COLO829 (cell line): ENCODE measurements at regions not wholly inside any gene's neighbourhood (a gene's known extent, or its start where the extent isn't known, plus 50 kb on each side); places are given as distances from the start of the nearest gene placed in this dataset.
"Not testable (repeated sequence)": the region's sequence is repeated elsewhere in the genome, so short reads cannot be mapped to it uniquely, and the experiment has no call there.

ENCODE experiments used
- DNase-seq: peaks from one replicate; pipeline ENCODE4 v3.0.0; 2012; ENCODE audit warnings: low spot score

DNA sequence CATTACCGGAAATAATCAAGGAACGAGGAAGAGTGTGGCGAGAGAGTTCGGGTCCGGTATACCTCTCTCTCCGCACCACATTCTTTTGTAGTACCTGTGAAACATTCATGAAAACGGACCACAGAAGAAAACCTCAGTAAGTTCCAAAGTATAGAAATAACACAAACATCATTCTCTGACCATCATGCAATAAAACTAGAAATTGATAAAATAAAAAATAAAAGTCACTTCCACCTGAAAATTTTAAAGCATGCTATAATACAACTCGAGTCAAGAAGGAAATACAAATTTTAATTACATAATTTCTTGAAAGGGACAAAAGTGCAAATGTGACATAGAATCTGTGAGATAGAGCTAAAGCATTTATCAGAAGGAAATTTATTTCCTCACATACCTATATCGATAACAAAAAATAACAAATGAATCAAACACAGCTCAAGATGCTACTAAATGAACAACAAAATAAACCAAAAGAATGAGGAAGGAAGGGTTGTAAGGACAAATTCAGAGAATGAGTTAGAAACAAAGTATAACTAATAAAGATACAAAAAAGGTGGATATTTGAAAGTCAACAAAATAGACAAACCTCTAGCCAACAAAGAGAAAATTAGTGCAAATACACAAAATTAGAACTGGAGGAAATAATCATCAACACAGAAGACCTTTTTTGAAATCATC is 84.2 kb downstream of the TRIM27 start:
- DNase-seq: no peak

DNA sequence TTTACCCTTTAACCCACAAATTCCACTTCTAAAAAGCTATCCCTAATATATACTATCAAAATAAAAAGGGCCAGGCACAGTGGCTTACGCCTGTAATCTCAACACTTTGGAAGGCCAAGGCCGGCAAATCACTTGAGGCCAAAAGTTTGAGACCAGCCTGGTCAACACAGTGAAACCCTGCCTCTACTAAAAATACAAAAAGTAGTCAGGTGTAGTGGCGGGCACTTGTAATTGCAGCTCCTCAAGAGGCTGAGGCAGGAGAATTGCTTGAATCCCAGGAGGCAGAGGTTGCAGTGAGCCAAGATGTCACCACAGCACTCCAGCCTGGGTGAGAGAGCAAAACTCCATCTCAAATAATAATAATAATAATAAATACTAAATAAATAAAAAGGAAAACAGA is 82.5 kb downstream of the TRIM27 start:
- no peak for DNase-seq

DNA sequence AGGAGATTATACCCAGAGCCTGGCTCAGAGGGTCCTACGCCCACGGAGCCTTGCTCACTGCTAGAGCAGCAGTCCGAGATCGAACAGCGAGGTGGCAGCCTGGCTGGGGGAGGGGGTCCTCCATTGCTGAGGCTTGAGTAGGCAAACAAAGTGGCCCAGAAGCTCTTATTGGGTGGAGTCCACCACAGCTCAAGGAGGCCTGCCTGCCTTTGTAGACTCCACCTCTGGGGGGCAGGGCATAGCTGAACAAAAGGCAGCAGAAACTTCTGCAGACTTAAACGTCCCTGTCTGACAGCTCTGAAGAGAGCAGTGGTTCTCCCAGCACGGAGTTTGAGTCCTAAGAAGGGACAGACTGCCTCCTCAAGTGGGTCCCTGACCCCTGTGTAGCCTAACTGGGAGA is 75.0 kb downstream of the TRIM27 start:
- not testable (repeated sequence) for DNase-seq
